ENCODE measurements at regions not wholly inside any gene's neighbourhood (a gene's known extent, or its start where the extent isn't known, plus 50 kb on each side); places are given as distances from the start of the nearest gene placed in this dataset.

- H3K4me1 ChIP-seq (ENCODE audit: control insufficient read depth in 1 of 2, insufficient read depth in 2 of 2, low read length in 2 of 2), result no peaks in the 10 kb centered on the region
- no peaks in the 10 kb centered on the region for H3K9me3 ChIP-seq (replicated peaks in 1 of 2; ENCODE audit: control insufficient read depth in 1 of 2, insufficient read depth in 1 of 2, low read length in 2 of 2)
- no peaks in the 10 kb centered on the region for H4K20me1 ChIP-seq (ENCODE audit: insufficient read depth, low read length)
- no CpG with 5 or more reads among the region's 2 CpGs for WGBS (ENCODE audit: insufficient coverage)
- H3K9ac ChIP-seq (ENCODE audit: insufficient read depth, low read length, poor library complexity, severe bottlenecking), result no peak overlapping the region
- H3K27ac ChIP-seq (ENCODE audit: low read depth in 1 of 2, low read length in 2 of 2), result no peak overlapping the region
- H2AFZ ChIP-seq (ENCODE audit: insufficient read depth, low read depth, low read length, poor library complexity, severe bottlenecking), result no peak overlapping the region
- no peaks in the 10 kb centered on the region for H3K36me3 Mint-ChIP-seq
- no peak overlapping the region for H3K4me3 ChIP-seq (replicated peaks in 1 of 3; ENCODE audit: low read depth in 2 of 3, low read length in 3 of 3)
- H3K27ac Mint-ChIP-seq, result no peak overlapping the region
- no peaks in the 10 kb centered on the region for H3K27me3 ChIP-seq (ENCODE audit: control insufficient read depth in 2 of 2, insufficient read depth in 2 of 2, low read length in 2 of 2)
- H3K4me3 Mint-ChIP-seq, result no peak overlapping the region
- DNase-seq, result no peak
- intact Hi-C loops (cut with micrococcal nuclease), result no loop called here
- H3K9me3 Mint-ChIP-seq, result no peaks in the 10 kb centered on the region
- no peaks in the 10 kb centered on the region for H3K4me1 Mint-ChIP-seq
- H3K79me2 ChIP-seq (ENCODE audit: insufficient read depth, low read length), result no peaks in the 10 kb centered on the region
- no peaks in the 10 kb centered on the region for H3K36me3 ChIP-seq (replicated peaks in 1 of 2; ENCODE audit: control insufficient read depth in 1 of 2, insufficient read depth in 2 of 2, low read length in 2 of 2)
- no peak overlapping the region for H3K4me2 ChIP-seq (replicated peaks; ENCODE audit: extremely low read depth, low read length, poor library complexity, severe bottlenecking)
- TF ChIP-seq CTCF (IDR thresholded peaks at IDR 0.05), result no peak
- H3K27me3 Mint-ChIP-seq (ENCODE audit: low read depth in 3 of 3), result peaks cover 0 to 4% (median 2%) of the 10 kb centered on the region in 3 donors
These were observed 783.3 kb upstream of the API5 start for GRCh38 chr11:42528471-42528870.

- Histone ChIP-seq H3K79me2 (ENCODE audit: insufficient read depth, low read length) (no peaks in the 10 kb centered on the region), H3K9ac (ENCODE audit: insufficient read depth, low read length, poor library complexity, severe bottlenecking) (no peak overlapping the region), H3K4me2 (replicated peaks; ENCODE audit: extremely low read depth, low read length, poor library complexity, severe bottlenecking) (no peak overlapping the region), H3K27ac (ENCODE audit: low read depth in 1 of 2, low read length in 2 of 2) (no peak overlapping the region), H3K9me3 (replicated peaks in 1 of 2; ENCODE audit: control insufficient read depth in 1 of 2, insufficient read depth in 1 of 2, low read length in 2 of 2) (no peaks in the 10 kb centered on the region), H2AFZ (ENCODE audit: insufficient read depth, low read depth, low read length, poor library complexity, severe bottlenecking) (no peak overlapping the region), H3K4me3 (replicated peaks in 1 of 3; ENCODE audit: low read depth in 2 of 3, low read length in 3 of 3) (no peak overlapping the region), H3K27me3 (ENCODE audit: control insufficient read depth in 2 of 2, insufficient read depth in 2 of 2, low read length in 2 of 2) (no peaks in the 10 kb centered on the region), H4K20me1 (ENCODE audit: insufficient read depth, low read length) (no peaks in the 10 kb centered on the region), H3K36me3 (replicated peaks in 1 of 2; ENCODE audit: control insufficient read depth in 1 of 2, insufficient read depth in 2 of 2, low read length in 2 of 2) (no peaks in the 10 kb centered on the region), H3K4me1 (ENCODE audit: control insufficient read depth in 1 of 2, insufficient read depth in 2 of 2, low read length in 2 of 2) (no peaks in the 10 kb centered on the region)
- no peak overlapping the region for H3K4me3 Mint-ChIP-seq
- intact Hi-C loops (cut with micrococcal nuclease), result no loop called here
- H3K27ac Mint-ChIP-seq, result no peak overlapping the region
- DNase-seq, result no peak
- WGBS (ENCODE audit: insufficient coverage), result 92% methylated on average over 2 of the region's 2 CpGs
- no peaks in the 10 kb centered on the region for H3K36me3 Mint-ChIP-seq
- no peaks in the 10 kb centered on the region for H3K9me3 Mint-ChIP-seq
- H3K4me1 Mint-ChIP-seq, result no peaks in the 10 kb centered on the region
- TF ChIP-seq CTCF (IDR thresholded peaks at IDR 0.05), result no peak
- H3K27me3 Mint-ChIP-seq (ENCODE audit: low read depth in 3 of 3), result peaks cover 0 to 4% (median 2%) of the 10 kb centered on the region in 3 donors
These were observed 782.9 kb upstream of the API5 start for GRCh38 chr11:42528911-42529310.
